C4-2B (cell line): ENCODE measurements at regions not wholly inside any gene's neighbourhood (a gene's known extent, or its start where the extent isn't known, plus 50 kb on each side); places are given as distances from the start of the nearest gene placed in this dataset.

ENCODE experiments used
- ZFX ChIP-seq: fragments of 450-650 bp; IDR thresholded peaks from 2 replicates; pipeline ENCODE4 v1.6.1; 2017
- TF ChIP-seq, protein P1 (sequence below): fragments of 450-650 bp; conservative IDR thresholded peaks from 2 replicates; pipeline ENCODE4 v1.5.1; 2017; ENCODE audit warnings: mild to moderate bottlenecking

DNA sequence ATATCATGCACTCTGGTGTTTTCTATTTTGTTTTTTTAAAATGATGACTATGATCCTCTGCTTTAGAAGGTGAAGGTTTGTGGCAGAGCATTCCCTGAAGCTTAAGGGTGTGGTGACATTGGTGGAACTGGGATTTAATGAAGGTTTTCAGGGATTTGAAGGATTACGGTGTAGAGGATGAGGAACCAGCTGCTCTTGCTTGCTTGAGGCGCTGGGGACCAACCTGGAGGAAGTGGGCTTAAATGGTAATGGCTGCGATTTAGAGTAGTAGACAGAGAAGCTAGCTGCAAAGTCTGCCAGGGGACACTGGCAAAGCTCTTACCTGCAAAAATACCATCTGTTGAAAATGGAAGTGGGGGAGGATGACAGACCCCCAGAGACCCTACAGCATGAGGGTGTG is 241.8 kb downstream of the CLIC5 start:
- TF ChIP-seq, protein P1, sequence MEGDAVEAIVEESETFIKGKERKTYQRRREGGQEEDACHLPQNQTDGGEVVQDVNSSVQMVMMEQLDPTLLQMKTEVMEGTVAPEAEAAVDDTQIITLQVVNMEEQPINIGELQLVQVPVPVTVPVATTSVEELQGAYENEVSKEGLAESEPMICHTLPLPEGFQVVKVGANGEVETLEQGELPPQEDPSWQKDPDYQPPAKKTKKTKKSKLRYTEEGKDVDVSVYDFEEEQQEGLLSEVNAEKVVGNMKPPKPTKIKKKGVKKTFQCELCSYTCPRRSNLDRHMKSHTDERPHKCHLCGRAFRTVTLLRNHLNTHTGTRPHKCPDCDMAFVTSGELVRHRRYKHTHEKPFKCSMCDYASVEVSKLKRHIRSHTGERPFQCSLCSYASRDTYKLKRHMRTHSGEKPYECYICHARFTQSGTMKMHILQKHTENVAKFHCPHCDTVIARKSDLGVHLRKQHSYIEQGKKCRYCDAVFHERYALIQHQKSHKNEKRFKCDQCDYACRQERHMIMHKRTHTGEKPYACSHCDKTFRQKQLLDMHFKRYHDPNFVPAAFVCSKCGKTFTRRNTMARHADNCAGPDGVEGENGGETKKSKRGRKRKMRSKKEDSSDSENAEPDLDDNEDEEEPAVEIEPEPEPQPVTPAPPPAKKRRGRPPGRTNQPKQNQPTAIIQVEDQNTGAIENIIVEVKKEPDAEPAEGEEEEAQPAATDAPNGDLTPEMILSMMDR, result no peak
- no peak for TF ChIP-seq ZFX
